HG03571 (cell line): ENCODE measurements at regions not wholly inside any gene's neighbourhood (a gene's known extent, or its start where the extent isn't known, plus 50 kb on each side); places are given as distances from the start of the nearest gene placed in this dataset.
"Not testable (repeated sequence)": the region's sequence is repeated elsewhere in the genome, so short reads cannot be mapped to it uniquely, and the experiment has no call there.

Source experiments
- ATAC-seq: cut with Tn5 transposase; IDR thresholded peaks from one replicate; pipeline ENCODE4 v1.9.1; 2021; ENCODE audit not compliant: unreplicated experiment

- no peak for ATAC-seq
Observed at GRCh38 chr2:76044701-76045100, 334.0 kb upstream of the GCFC2 start.

GRCh38 chr2:76039505-76039904, 328.8 kb upstream of the GCFC2 start:
- no peak for ATAC-seq

- no peak for ATAC-seq
Observed at GRCh38 chr2:76027761-76028160, 317.0 kb upstream of the GCFC2 start.

- ATAC-seq: no peak
Observed at GRCh38 chr2:76019128-76019527, 308.4 kb upstream of the GCFC2 start.

GRCh38 chr2:76009484-76009883, 298.8 kb upstream of the GCFC2 start:
- no peak for ATAC-seq

- ATAC-seq: no peak
Observed at GRCh38 chr2:76008001-76008702, 297.4 kb upstream of the GCFC2 start.

GRCh38 chr2:76000425-76000824, 289.7 kb upstream of the GCFC2 start:
- no peak for ATAC-seq

GRCh38 chr2:75998451-75998850, 287.7 kb upstream of the GCFC2 start:
- no peak for ATAC-seq

- ATAC-seq: no peak
Observed at GRCh38 chr2:75994759-75995158, 284.0 kb upstream of the GCFC2 start.

GRCh38 chr2:75988622-75989021, 277.9 kb upstream of the GCFC2 start:
- ATAC-seq: not testable (repeated sequence)

GRCh38 chr2:75986617-75987016, 275.9 kb upstream of the GCFC2 start:
- ATAC-seq: no peak

- ATAC-seq: no peak
Observed at GRCh38 chr2:75982719-75983118, 272.0 kb upstream of the GCFC2 start.

GRCh38 chr2:75964646-75965045, 253.9 kb upstream of the GCFC2 start:
- ATAC-seq: no peak

- ATAC-seq: no peak
Observed at GRCh38 chr2:75960472-75961009, 249.8 kb upstream of the GCFC2 start.

GRCh38 chr2:75959724-75960471, 249.2 kb upstream of the GCFC2 start:
- no peak for ATAC-seq

GRCh38 chr2:75954761-75955160, 244.0 kb upstream of the GCFC2 start:
- no peak for ATAC-seq

- ATAC-seq: no peak
Observed at GRCh38 chr2:75952173-75952572, 241.5 kb upstream of the GCFC2 start.

- no peak for ATAC-seq
Observed at GRCh38 chr2:75949385-75950030, 238.8 kb upstream of the GCFC2 start.

- no peak for ATAC-seq
Observed at GRCh38 chr2:75936311-75936710, 225.6 kb upstream of the GCFC2 start.

- ATAC-seq: no peak
Observed at GRCh38 chr2:75932996-75933395, 222.3 kb upstream of the GCFC2 start.

- no peak for ATAC-seq
Observed at GRCh38 chr2:75928093-75928492, 217.4 kb upstream of the GCFC2 start.
